ENCODE measurements at regions not wholly inside any gene's neighbourhood (a gene's known extent, or its start where the extent isn't known, plus 50 kb on each side); places are given as distances from the start of the nearest gene placed in this dataset.

GRCh38 chr2:172252154-172252553 is 149.5 kb upstream of the DLX2 start:
- TF ChIP-seq CTCF (IDR thresholded peaks at IDR 0.05): no peak
- no peak for TF ChIP-seq EZH2phosphoT487 (IDR thresholded peaks at IDR 0.05)
- TF ChIP-seq EZH2 (IDR thresholded peaks at IDR 0.05): no peak

All from neural progenitor cell (in vitro differentiated cells).